HG03045 (cell line): ENCODE measurements at regions not wholly inside any gene's neighbourhood (a gene's known extent, or its start where the extent isn't known, plus 50 kb on each side); places are given as distances from the start of the nearest gene placed in this dataset.
"Not testable (repeated sequence)": the region's sequence is repeated elsewhere in the genome, so short reads cannot be mapped to it uniquely, and the experiment has no call there.

Experiments used
- ATAC-seq: cut with Tn5 transposase; IDR thresholded peaks from one replicate; pipeline ENCODE4 v1.9.1; 2021; ENCODE audit warnings: mild to moderate bottlenecking, moderate library complexity; ENCODE audit not compliant: unreplicated experiment

DNA sequence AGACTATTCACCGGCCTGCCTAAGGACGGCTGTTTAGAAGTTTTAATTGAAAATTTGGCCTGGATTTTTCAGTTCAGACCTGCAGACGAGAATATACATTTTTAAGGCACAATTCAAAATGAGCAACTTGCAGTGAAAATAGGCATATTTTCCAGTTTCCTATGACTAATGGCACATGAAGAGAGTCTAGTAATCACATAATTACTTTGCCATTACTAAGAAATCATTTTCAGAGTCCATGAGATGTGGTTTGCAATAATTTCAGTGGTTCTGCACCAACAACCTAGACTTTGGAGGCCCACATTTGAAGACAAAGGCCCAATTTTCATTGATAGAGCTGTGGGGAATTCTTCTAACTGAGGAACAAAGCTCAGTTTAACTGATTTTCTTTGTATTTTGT is 205.3 kb downstream of the SOX2 start:
- no peak for ATAC-seq

- ATAC-seq, result no peak
These were observed 207.7 kb downstream of the SOX2 start for GRCh38 chr3:181919375-181919774.

DNA sequence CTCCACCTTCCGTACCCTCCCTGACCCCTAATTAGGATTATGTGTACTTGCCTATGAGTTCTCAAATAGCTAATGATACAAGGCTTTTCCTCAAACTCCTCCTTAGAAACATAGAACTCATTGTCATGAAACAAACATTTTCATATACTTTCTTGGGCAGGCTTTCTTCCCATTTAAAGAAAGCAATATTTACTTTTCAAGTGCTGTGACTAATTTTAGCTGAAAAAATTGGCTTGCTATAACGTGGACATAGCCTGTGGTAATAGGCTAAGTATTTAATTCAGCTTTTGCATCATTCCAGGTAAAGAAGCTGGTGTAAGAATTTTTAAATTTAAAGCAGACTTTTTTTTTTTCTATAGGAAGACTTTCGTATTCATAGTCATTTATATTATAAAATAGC is 208.7 kb downstream of the SOX2 start:
- ATAC-seq, result no peak

DNA sequence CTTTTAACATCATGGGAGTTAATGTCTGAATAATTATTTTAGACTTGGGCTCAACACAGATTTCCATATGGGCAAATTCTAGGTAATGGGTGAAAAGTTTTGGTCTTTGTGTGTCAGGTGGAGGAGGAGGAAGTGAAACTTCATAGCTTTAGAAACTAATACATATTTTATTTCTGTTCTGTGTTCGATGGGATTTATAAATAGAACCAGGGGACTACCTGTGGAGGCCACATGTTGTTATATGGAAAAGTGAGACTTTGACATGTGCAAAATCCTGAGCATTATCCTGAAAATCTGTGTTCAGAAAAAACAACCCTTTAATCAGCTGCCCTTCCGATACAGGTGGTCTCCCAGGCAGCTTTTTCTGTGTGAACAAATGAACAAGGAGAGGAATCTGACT is 209.5 kb downstream of the SOX2 start:
- peak; percentile 86 for ATAC-seq

- ATAC-seq, result not testable (repeated sequence)
These were observed 214.1 kb downstream of the SOX2 start for GRCh38 chr3:181925841-181926240.

DNA sequence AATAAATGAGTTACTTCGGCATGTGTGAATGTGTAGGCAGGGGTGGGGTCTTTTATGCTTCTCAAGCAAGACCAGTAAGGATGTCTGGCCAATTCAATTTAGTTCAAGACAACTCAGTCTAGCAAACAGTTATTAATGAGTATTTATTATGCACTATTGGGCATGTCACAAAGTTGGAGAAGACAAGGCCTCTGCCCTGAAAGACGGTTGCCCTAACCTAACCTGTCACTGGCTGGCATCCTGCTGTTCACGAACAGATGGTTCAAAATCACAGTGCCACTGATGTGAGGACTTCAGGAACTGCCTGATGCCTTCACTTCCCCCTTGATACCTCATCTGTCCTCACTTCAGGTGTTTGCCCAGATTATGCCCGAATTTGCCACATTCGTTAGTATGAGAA is 217.8 kb downstream of the SOX2 start:
- no peak for ATAC-seq

- no peak for ATAC-seq
These were observed 218.4 kb downstream of the SOX2 start for GRCh38 chr3:181930105-181930504.

DNA sequence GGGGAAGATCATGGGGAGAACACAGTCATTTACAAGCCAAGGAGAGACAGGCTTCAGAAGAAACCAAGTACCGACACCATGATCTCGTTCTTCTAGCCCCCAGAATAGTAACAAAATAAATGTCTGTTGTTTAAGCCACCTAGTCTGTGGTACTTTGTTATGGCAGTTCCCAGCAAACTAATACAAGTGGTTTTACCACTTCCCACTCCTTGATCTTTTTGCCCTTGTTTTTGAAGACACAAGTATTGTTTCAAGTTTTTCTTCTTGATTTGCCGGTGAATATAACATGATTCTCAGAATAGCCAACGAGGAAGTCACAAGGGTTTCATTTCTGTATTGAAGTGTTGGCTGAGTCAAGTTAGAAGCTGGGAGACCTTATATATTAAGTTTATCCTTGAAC is 220.3 kb downstream of the SOX2 start:
- peak; percentile 63 for ATAC-seq

DNA sequence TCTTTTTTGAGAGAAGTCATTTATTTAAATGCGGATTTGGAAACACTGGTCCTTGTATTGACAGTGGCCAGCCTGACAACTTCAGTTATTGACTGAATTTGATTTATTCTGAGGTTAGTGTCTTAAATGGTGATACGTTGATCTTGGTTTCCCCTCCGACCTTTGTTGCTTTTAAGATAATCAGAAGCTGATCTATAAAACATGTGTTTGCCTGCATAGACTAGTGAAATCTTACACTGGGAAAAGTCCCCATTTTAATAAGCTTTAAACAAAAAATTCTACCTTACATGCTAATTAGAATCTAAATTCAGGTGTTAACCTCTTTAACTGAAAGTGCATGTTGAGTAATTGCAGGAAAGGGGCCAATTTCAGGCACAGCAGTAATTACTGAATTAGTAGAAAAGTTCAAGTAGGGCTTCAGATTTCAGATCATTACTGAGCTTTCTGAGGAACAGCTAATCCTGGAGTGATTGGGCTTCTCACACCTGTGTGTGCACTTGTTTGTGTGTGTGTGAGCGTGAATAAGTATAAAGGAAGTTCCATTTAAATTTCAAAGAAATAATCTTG is 221.4 kb downstream of the SOX2 start:
- ATAC-seq, result peak; percentile 43

DNA sequence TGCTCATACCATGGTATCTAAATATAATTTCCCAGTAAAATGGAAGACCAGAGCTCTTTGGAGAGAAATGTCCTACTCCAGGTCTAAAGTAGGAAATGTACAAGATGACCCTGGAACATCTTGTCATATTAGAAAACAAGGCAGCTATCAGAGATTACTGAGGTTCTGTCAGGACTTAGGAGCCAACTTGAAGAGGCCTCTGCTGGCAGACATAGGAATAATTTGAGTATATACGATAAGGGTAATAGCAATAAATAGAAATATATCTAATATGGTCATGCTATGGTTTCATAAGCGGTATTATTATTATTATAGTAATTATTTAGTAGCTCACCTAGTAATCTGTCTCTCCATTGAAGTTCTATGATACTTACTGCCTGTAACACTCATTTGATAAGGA is 224.2 kb downstream of the SOX2 start:
- ATAC-seq, result no peak

DNA sequence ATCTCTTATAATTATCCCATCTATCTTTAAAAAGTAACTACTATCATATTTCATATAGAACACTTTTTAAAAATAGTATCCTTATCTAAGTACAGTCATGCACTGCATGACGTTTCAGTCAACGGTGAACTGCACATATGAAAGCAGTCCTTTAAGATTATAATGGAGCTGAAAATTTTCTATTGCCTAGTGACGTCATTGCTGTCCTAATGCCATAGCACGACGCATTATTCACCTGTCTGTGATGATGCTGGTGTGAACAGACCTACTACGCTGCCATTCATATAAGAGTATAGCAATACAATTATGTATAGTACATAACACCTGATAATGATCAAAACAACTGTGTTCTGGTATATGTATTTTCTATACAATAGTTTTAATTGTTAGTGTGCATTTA is 225.0 kb downstream of the SOX2 start:
- no peak for ATAC-seq

- ATAC-seq, result not testable (repeated sequence)
These were observed 226.9 kb downstream of the SOX2 start for GRCh38 chr3:181938580-181938979.

DNA sequence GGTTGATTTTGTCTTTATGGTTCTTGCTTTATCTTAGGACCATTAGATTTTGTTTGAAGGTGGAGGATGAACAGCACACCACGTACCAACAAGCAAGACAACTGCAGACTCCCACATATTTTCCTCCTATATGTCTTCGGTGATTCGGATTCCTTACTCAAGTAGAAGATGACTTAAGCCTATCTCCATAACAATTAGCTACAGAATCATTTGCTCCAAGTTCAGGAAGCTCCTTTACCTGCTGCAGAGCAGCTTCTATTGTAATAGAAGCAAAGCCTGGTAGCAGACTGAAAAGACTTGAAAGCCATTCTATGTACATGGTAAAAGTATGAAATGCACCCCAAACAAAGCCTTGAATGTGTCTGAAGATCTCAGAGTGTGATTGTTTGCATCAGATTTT is 229.0 kb downstream of the SOX2 start:
- ATAC-seq, result no peak

GRCh38 chr3:181941250-181941649 is 229.5 kb downstream of the SOX2 start:
- peak; percentile 87 for ATAC-seq

DNA sequence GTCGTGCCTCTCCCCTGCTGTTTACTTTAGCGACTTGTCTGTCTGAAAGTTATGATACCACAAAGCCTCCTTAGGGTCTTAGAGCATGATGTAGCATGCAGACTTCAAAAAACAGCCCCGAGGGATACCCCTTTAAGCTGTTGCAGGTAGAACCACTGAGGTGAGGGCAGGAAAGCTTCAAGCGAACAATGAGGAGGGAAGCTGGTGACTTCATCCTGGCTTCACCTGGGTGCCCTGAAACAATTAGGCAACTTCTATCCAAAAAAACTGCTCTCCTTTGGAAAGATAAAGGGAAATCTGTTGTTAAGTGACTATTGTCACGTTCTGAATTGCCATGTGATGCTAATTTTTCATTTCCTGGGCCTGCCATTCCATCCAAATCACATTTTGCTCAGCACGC is 231.6 kb downstream of the SOX2 start:
- no peak for ATAC-seq

GRCh38 chr3:181947606-181948005 is 235.9 kb downstream of the SOX2 start:
- no peak for ATAC-seq

GRCh38 chr3:181948286-181948685 is 236.6 kb downstream of the SOX2 start:
- ATAC-seq, result no peak

- no peak for ATAC-seq
These were observed 240.5 kb downstream of the SOX2 start for GRCh38 chr3:181952221-181952620.

- ATAC-seq, result no peak
These were observed 241.2 kb downstream of the SOX2 start for GRCh38 chr3:181952929-181953328.

DNA sequence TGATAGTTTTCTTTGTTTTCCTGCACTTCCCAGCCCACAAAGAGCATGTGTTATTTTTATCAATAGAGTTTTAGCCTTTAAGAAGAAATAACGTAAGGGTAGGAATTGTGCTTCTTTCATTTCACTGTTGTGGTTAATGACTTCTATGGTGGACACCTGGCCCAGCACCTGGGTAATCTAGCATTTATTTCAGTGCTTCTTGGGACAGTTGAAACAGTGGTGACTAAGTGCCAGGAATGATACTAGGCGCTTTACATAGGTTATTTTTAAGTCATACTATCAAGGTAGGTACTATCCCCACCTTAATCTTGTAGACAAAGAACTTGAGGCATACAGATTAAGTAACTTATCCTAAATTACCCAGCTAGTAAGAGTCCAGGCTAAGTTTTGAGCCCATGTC is 243.8 kb downstream of the SOX2 start:
- peak; percentile 67 for ATAC-seq

DNA sequence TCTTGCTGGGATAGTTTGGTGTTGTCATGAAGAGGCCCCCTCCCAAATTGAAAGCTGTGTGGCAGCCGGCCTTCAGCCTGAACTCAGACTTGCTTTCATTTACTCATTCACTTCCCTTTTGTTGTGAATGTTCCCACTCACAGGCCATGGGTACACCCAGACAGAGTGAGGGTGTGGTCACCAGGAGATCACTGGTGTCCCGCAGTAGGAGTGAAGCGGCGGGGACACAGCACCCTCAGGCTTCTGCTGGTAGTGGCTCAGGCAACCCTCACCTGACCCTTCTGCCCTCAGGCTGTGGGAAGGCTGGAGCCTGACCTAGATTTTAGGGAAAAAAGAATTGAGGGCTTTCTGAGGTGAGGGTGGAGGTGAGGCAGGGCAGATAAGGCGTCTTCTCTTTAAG is 244.4 kb downstream of the SOX2 start:
- peak; percentile 37 for ATAC-seq

DNA sequence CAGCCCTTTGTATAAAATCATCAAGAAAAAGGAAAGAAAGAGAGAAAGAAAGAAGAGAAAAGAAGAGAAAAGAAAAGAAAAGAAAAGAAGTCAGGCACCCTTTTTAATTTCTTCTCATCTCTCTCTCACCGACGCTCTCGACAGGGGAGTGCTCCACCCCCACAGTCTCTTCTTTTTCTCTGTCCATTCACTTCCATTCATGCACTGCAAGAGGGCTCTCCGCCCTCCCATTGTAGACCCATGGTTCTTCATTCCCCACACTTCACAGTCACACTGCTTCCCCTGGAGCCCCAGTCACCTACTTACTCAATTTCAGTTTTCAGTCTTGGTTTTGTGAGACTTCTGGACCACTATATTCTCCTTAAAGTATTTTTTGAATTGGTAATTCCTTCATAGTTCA is 254.7 kb downstream of the SOX2 start:
- no peak for ATAC-seq

DNA sequence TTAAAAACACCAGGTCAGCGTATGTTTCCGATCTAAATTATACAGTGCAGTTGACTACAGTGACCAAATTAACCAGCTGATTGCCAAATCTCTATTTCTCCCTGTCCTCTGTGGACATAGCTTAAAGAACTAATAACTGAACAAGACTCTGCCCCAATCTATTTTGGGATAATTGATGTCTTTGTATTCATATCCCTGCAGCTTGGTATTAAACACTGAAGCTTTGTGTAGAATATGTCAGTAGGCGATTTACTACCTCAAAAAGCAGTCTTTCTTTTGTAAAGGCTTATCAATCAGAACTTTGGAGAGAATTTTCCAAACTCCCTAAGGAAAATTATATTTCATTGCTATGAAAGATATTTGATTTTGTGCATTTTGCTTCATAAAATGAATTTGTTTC is 258.2 kb downstream of the SOX2 start:
- ATAC-seq, result no peak

- ATAC-seq, result no peak
These were observed 259.7 kb downstream of the SOX2 start for GRCh38 chr3:181971424-181971823.
